H9 (cell line): ENCODE measurements at regions not wholly inside any gene's neighbourhood (a gene's known extent, or its start where the extent isn't known, plus 50 kb on each side); places are given as distances from the start of the nearest gene placed in this dataset.

Source experiments
- DNase-seq: peaks from one replicate; pipeline ENCODE4 v3.0.0-alpha.2; 2017
- H2AFZ ChIP-seq: one replicate; pipeline ENCODE4 v1.6.1; 2013; ENCODE audit warnings: mild to moderate bottlenecking, low read length, control low read depth, moderate library complexity
- H2AK5ac ChIP-seq: 2 replicates; pipeline ENCODE4 v1.6.1; 2013; ENCODE audit warnings: low read length, control low read depth, mixed read lengths; ENCODE audit not compliant: insufficient read length
- H2BK120ac ChIP-seq: one replicate; pipeline ENCODE4 v1.6.1; 2013; ENCODE audit warnings: low read depth, mild to moderate bottlenecking, low read length, control low read depth, inconsistent platforms; ENCODE audit not compliant: poor library complexity, severe bottlenecking
- H2BK12ac ChIP-seq: 2 replicates; pipeline ENCODE4 v1.6.1; 2013; ENCODE audit warnings: low read length, control low read depth, mixed read lengths, low read depth; ENCODE audit not compliant: insufficient read length
- H2BK15ac ChIP-seq: 2 replicates; pipeline ENCODE4 v1.6.1; 2013; ENCODE audit warnings: low read depth, low read length, control low read depth
- H2BK20ac ChIP-seq: one replicate; pipeline ENCODE4 v1.6.1; 2013; ENCODE audit warnings: low read depth, mild to moderate bottlenecking, low read length, control low read depth, inconsistent platforms; ENCODE audit not compliant: poor library complexity, severe bottlenecking
- H2BK5ac ChIP-seq: 2 replicates; pipeline ENCODE4 v1.6.1; 2013; ENCODE audit warnings: low read length, control low read depth, mixed read lengths; ENCODE audit not compliant: insufficient read length
- H3K14ac ChIP-seq: 2 replicates; pipeline ENCODE4 v1.6.1; 2013; ENCODE audit warnings: low read length, control low read depth; ENCODE audit not compliant: insufficient read depth
- H3K18ac ChIP-seq: 2 replicates; pipeline ENCODE4 v1.6.1; 2013; ENCODE audit warnings: low read depth, mild to moderate bottlenecking, mixed read lengths, low read length, control low read depth; ENCODE audit not compliant: insufficient read length
- H3K23ac ChIP-seq: 2 replicates; pipeline ENCODE4 v1.6.1; 2013; ENCODE audit warnings: low read length, control low read depth, mixed read lengths, low read depth; ENCODE audit not compliant: insufficient read length
- H3K23me2 ChIP-seq: 2 replicates; pipeline ENCODE4 v1.6.1; 2013; ENCODE audit warnings: low read depth, mild to moderate bottlenecking, mixed read lengths, low read length, control low read depth; ENCODE audit not compliant: insufficient read length, poor library complexity, severe bottlenecking
- H3K27ac ChIP-seq: 2 replicates; pipeline ENCODE4 v1.5.1; 2013; ENCODE audit warnings: low read length, control low read depth, mixed read lengths, low read depth; ENCODE audit not compliant: insufficient read length
- H3K27me3 ChIP-seq: 2 replicates; pipeline ENCODE4 v1.6.1; 2013; ENCODE audit warnings: low read length, control low read depth, inconsistent platforms; ENCODE audit not compliant: insufficient read depth
- H3K4ac ChIP-seq: 2 replicates; pipeline ENCODE4 v1.6.1; 2013; ENCODE audit warnings: low read depth, mild to moderate bottlenecking, control low read depth, inconsistent platforms, low read length, moderate library complexity
- H3K4me1 ChIP-seq: 2 replicates; pipeline ENCODE4 v1.6.1; 2013; ENCODE audit warnings: low read length, control low read depth, inconsistent platforms; ENCODE audit not compliant: insufficient read depth
- H3K4me2 ChIP-seq: 2 replicates; pipeline ENCODE4 v1.6.1; 2013; ENCODE audit warnings: low read length, control low read depth, mixed read lengths; ENCODE audit not compliant: insufficient read length, insufficient read depth
- H3K56ac ChIP-seq: 2 replicates; pipeline ENCODE4 v1.6.1; 2013; ENCODE audit warnings: low read depth, mild to moderate bottlenecking, mixed read lengths, low read length, control low read depth; ENCODE audit not compliant: insufficient read length
- H3K79me1 ChIP-seq: 2 replicates; pipeline ENCODE4 v1.6.1; 2013; ENCODE audit warnings: low read depth, mild to moderate bottlenecking, moderate library complexity, low read length, control low read depth, inconsistent platforms; ENCODE audit not compliant: insufficient read depth, poor library complexity, severe bottlenecking
- H3K79me2 ChIP-seq: 2 replicates; pipeline ENCODE4 v1.6.1; 2013; ENCODE audit warnings: low read length, control low read depth, inconsistent platforms; ENCODE audit not compliant: insufficient read depth
- H3K9ac ChIP-seq: 2 replicates; pipeline ENCODE4 v1.6.1; 2013; ENCODE audit warnings: low read length, control low read depth, mixed read lengths; ENCODE audit not compliant: insufficient read length; ENCODE audit errors: extremely low read depth
- H3K9me3 ChIP-seq: one replicate; pipeline ENCODE4 v1.6.1; 2013; ENCODE audit warnings: low read depth, low read length, inconsistent platforms; ENCODE audit not compliant: control insufficient read depth
- H3T11ph ChIP-seq: one replicate; pipeline ENCODE4 v1.6.1; 2013; ENCODE audit warnings: mild to moderate bottlenecking, low read length, control low read depth, inconsistent platforms
- H4K20me1 ChIP-seq: one replicate; pipeline ENCODE4 v1.6.1; 2013; ENCODE audit not compliant: control insufficient read depth, insufficient read length, insufficient read depth
- H4K5ac ChIP-seq: 2 replicates; pipeline ENCODE4 v1.6.1; 2013; ENCODE audit warnings: low read depth, mild to moderate bottlenecking, mixed read lengths, low read length, control low read depth; ENCODE audit not compliant: insufficient read length
- H4K8ac ChIP-seq: replicated peaks from 2 replicates; pipeline ENCODE4 v1.6.1; 2013; ENCODE audit warnings: low read length, control low read depth, mixed read lengths, low read depth; ENCODE audit not compliant: insufficient read length
- H4K91ac ChIP-seq: 2 replicates; pipeline ENCODE4 v1.6.1; 2013; ENCODE audit warnings: low read depth, mild to moderate bottlenecking, moderate library complexity, mixed read lengths, low read length, control low read depth; ENCODE audit not compliant: insufficient read length
- H3K27ac Mint-ChIP-seq, 3 experiments: 2 replicates in 2 of 3; 3 replicates in 1 of 3; pipeline ENCODE4 v1.8.0; 2020 to 2021; ENCODE audit warnings: mixed read lengths in 3 of 3, mild to moderate bottlenecking in 1 of 3, moderate library complexity in 1 of 3
- H3K27me3 Mint-ChIP-seq: 2 replicates; pipeline ENCODE4 v1.8.0; 2021; ENCODE audit warnings: low read depth, mild to moderate bottlenecking, moderate library complexity, mixed read lengths
- H3K36me3 Mint-ChIP-seq, 3 experiments: 2 replicates in 2 of 3; 3 replicates in 1 of 3; pipeline ENCODE4 v1.8.0; 2020 to 2021; ENCODE audit warnings: low read depth in 3 of 3, mixed read lengths in 3 of 3; ENCODE audit not compliant: insufficient read depth in 1 of 3
- H3K4me1 Mint-ChIP-seq, 2 experiments: 2 replicates each; pipeline ENCODE4 v1.8.0; 2020; ENCODE audit warnings: mixed read lengths in 2 of 2
- H3K4me3 Mint-ChIP-seq, 2 experiments: 2 replicates in 1 of 2; 3 replicates in 1 of 2; pipeline ENCODE4 v1.8.0; 2020 to 2021; ENCODE audit warnings: mild to moderate bottlenecking in 2 of 2, mixed read lengths in 2 of 2, moderate library complexity in 1 of 2
- H3K9me3 Mint-ChIP-seq, 2 experiments: 2 replicates in 1 of 2; 3 replicates in 1 of 2; pipeline ENCODE4 v1.8.0; 2020; ENCODE audit warnings: mild to moderate bottlenecking in 2 of 2, mixed read lengths in 2 of 2, moderate library complexity in 1 of 2
- CTCF ChIP-seq: fragments of 200-600 bp; sonication (generic); conservative IDR thresholded peaks from 3 replicates; pipeline ENCODE4 v1.8.0; 2021; ENCODE audit warnings: antibody characterized with exemption, mild to moderate bottlenecking
- WGBS: extraction: QIAGEN DNeasy Blood & Tissue Kit; methylation state at CpG from one replicate; pipeline ENCODE4 v1.1.7; 2013; ENCODE audit warnings: missing lambda C conversion rate, low lambda C conversion rate, mixed read lengths; ENCODE audit not compliant: insufficient read length; ENCODE audit errors: extremely low coverage; 5-methylcytosine and 5-hydroxymethylcytosine counted together

GRCh38 chr12:19778172-19778571 lies 338.9 kb downstream of the AEBP2 start:
- H3K4me1 Mint-ChIP-seq = peaks cover 20 to 32% of the 10 kb centered on the region in 2 experiments
- H2BK15ac ChIP-seq = no peak overlapping the region

More at GRCh38 chr12:19778172-19778571, 338.9 kb downstream of the AEBP2 start:
- no peaks in the 10 kb centered on the region for H4K20me1 ChIP-seq
- H2BK5ac ChIP-seq = no peak overlapping the region
- no peak overlapping the region for H3K18ac ChIP-seq
- Mint-ChIP-seq H3K36me3 (no peaks in the 10 kb centered on the region), H3K9me3 (no peaks in the 10 kb centered on the region), H3K27me3 (no peaks in the 10 kb centered on the region), H3K4me3 (no peak overlapping the region), H3K27ac (no peak overlapping the region)
- H3T11ph ChIP-seq = no peak overlapping the region
- H3K23me2 ChIP-seq = no peaks in the 10 kb centered on the region
- H4K8ac ChIP-seq = no peak overlapping the region
- H4K91ac ChIP-seq = no peak overlapping the region
- no peak overlapping the region for H4K5ac ChIP-seq
- no peak overlapping the region for H3K9ac ChIP-seq
- no peak overlapping the region for H2AFZ ChIP-seq
- no peak for TF ChIP-seq CTCF
- H3K4me2 ChIP-seq = no peak overlapping the region
- no peaks in the 10 kb centered on the region for H3K9me3 ChIP-seq
- H3K23ac ChIP-seq = no peak overlapping the region
- no peak overlapping the region for H2BK12ac ChIP-seq
- WGBS = no CpG with 5 or more reads among the region's 3 CpGs
- H3K79me2 ChIP-seq = no peaks in the 10 kb centered on the region
- no peak overlapping the region for H2BK20ac ChIP-seq
- no peaks in the 10 kb centered on the region; the same call in 1 of the 2 replicates for H3K27me3 ChIP-seq
- no peak overlapping the region for H3K56ac ChIP-seq
- no peaks in the 10 kb centered on the region for H3K79me1 ChIP-seq
- no peak for DNase-seq
- H3K27ac ChIP-seq = no peak overlapping the region
- no peak overlapping the region for H2BK120ac ChIP-seq
- H3K14ac ChIP-seq = no peak overlapping the region
- H3K4me1 ChIP-seq = peaks cover 6% of the 10 kb centered on the region
- H2AK5ac ChIP-seq = no peak overlapping the region
- H3K4ac ChIP-seq = no peak overlapping the region
